T-helper 17 cell (primary cell): ENCODE measurements at regions not wholly inside any gene's neighbourhood (a gene's known extent, or its start where the extent isn't known, plus 50 kb on each side); places are given as distances from the start of the nearest gene placed in this dataset.
A peak's percentile ranks its signal among the peaks of the same experiment; 100 is the strongest.
"Not testable (repeated sequence)": the region's sequence is repeated elsewhere in the genome, so short reads cannot be mapped to it uniquely, and the experiment has no call there.

Source experiments
- ATAC-seq: fragments of 150-1000 bp; cut with Tn5 transposase; 2 replicates; pipeline ENCODE4 v1.10.0; 2021; ENCODE audit warnings: mild to moderate bottlenecking, moderate library complexity
- DNase-seq, 3 donors: peaks; one replicate each; pipeline versions ENCODE4 v3.0.0 to v3.0.0-alpha.2; 2020 to 2021
- H3K9me3 ChIP-seq: one replicate; pipeline ENCODE4 v1.7.0; 2013; ENCODE audit warnings: low read length, mild to moderate bottlenecking; ENCODE audit not compliant: control insufficient read depth, poor library complexity, severe bottlenecking
- H3K27ac Mint-ChIP-seq: one replicate; pipeline ENCODE4 v1.8.0; 2022; ENCODE audit warnings: mild to moderate bottlenecking, moderate library complexity, mixed read lengths
- H3K27me3 Mint-ChIP-seq: one replicate; pipeline ENCODE4 v1.8.0; 2022; ENCODE audit warnings: mixed read lengths
- H3K36me3 Mint-ChIP-seq: one replicate; pipeline ENCODE4 v1.8.0; 2022; ENCODE audit warnings: low read depth, mixed read lengths
- H3K4me1 Mint-ChIP-seq: one replicate; pipeline ENCODE4 v1.8.0; 2022; ENCODE audit warnings: mild to moderate bottlenecking, mixed read lengths
- H3K4me3 Mint-ChIP-seq: one replicate; pipeline ENCODE4 v1.8.0; 2022; ENCODE audit warnings: mild to moderate bottlenecking, moderate library complexity, mixed read lengths

- no peak overlapping the region for H3K4me3 Mint-ChIP-seq
- ATAC-seq (no peak), DNase-seq (no peak)
- no peaks in the 10 kb centered on the region for H3K9me3 ChIP-seq
- H3K4me1 Mint-ChIP-seq = peaks cover 3% of the 10 kb centered on the region
- no peak overlapping the region for H3K27ac Mint-ChIP-seq
- peaks cover 22% of the 10 kb centered on the region for H3K27me3 Mint-ChIP-seq
- no peaks in the 10 kb centered on the region for H3K36me3 Mint-ChIP-seq
These were observed 144.3 kb upstream of the SERTAD2 start for GRCh38 chr2:64797881-64798575.

- H3K27ac Mint-ChIP-seq = no peak overlapping the region
- no peak for ATAC-seq
- no peak overlapping the region for H3K4me3 Mint-ChIP-seq
- peaks cover 22% of the 10 kb centered on the region for H3K27me3 Mint-ChIP-seq
- peaks cover 3% of the 10 kb centered on the region for H3K4me1 Mint-ChIP-seq
- no peak for DNase-seq
- no peaks in the 10 kb centered on the region for H3K36me3 Mint-ChIP-seq
- H3K9me3 ChIP-seq = no peaks in the 10 kb centered on the region
These were observed 146.0 kb upstream of the SERTAD2 start for GRCh38 chr2:64799592-64800252.

- Mint-ChIP-seq H3K27ac (no peak overlapping the region), H3K36me3 (no peaks in the 10 kb centered on the region), H3K4me1 (peaks cover 2% of the 10 kb centered on the region), H3K4me3 (no peak overlapping the region), H3K27me3 (peaks cover 20% of the 10 kb centered on the region)
- no peak for ATAC-seq
- no peaks in the 10 kb centered on the region for H3K9me3 ChIP-seq
- DNase-seq = no peak
These were observed 150.1 kb upstream of the SERTAD2 start for GRCh38 chr2:64803776-64804175.

- Mint-ChIP-seq H3K27ac (peak overlapping the region; percentile 63), H3K36me3 (no peaks in the 10 kb centered on the region), H3K27me3 (peaks cover 18% of the 10 kb centered on the region), H3K4me3 (no peak overlapping the region), H3K4me1 (peaks cover 2% of the 10 kb centered on the region)
- no peaks in the 10 kb centered on the region for H3K9me3 ChIP-seq
- no peak for ATAC-seq
- DNase-seq = no peak
These were observed 150.9 kb upstream of the SERTAD2 start for GRCh38 chr2:64804651-64805050.

GRCh38 chr2:64807417-64807816 is 153.7 kb upstream of the SERTAD2 start:
- no peak overlapping the region for H3K4me3 Mint-ChIP-seq
- DNase-seq (no peak), ATAC-seq (no peak)
- H3K9me3 ChIP-seq = no peaks in the 10 kb centered on the region
- H3K27ac Mint-ChIP-seq = no peak overlapping the region
- peaks cover 9% of the 10 kb centered on the region for H3K4me1 Mint-ChIP-seq
- peaks cover 11% of the 10 kb centered on the region for H3K27me3 Mint-ChIP-seq
- no peaks in the 10 kb centered on the region for H3K36me3 Mint-ChIP-seq

- H3K36me3 Mint-ChIP-seq = no peaks in the 10 kb centered on the region
- DNase-seq (no peak), ATAC-seq (no peak)
- H3K4me1 Mint-ChIP-seq = peaks cover 9% of the 10 kb centered on the region
- no peaks in the 10 kb centered on the region for H3K9me3 ChIP-seq
- H3K4me3 Mint-ChIP-seq = no peak overlapping the region
- peaks cover 11% of the 10 kb centered on the region for H3K27me3 Mint-ChIP-seq
- H3K27ac Mint-ChIP-seq = no peak overlapping the region
These were observed 154.4 kb upstream of the SERTAD2 start for GRCh38 chr2:64808092-64808491.

- peaks cover 9% of the 10 kb centered on the region for H3K4me1 Mint-ChIP-seq
- no peak for DNase-seq
- no peak overlapping the region for H3K4me3 Mint-ChIP-seq
- no peaks in the 10 kb centered on the region for H3K9me3 ChIP-seq
- ATAC-seq = no peak
- no peak overlapping the region for H3K27ac Mint-ChIP-seq
- H3K27me3 Mint-ChIP-seq = peaks cover 11% of the 10 kb centered on the region
- H3K36me3 Mint-ChIP-seq = no peaks in the 10 kb centered on the region
These were observed 155.0 kb upstream of the SERTAD2 start for GRCh38 chr2:64808754-64809153.

GRCh38 chr2:64809216-64809615 is 155.5 kb upstream of the SERTAD2 start:
- Mint-ChIP-seq H3K4me3 (no peak overlapping the region), H3K27ac (no peak overlapping the region), H3K4me1 (peaks cover 9% of the 10 kb centered on the region), H3K27me3 (peaks cover 11% of the 10 kb centered on the region), H3K36me3 (no peaks in the 10 kb centered on the region)
- no peaks in the 10 kb centered on the region for H3K9me3 ChIP-seq
- DNase-seq = no peak
- no peak for ATAC-seq

GRCh38 chr2:64812285-64812684 is 158.6 kb upstream of the SERTAD2 start:
- H3K27ac Mint-ChIP-seq = no peak overlapping the region
- no peak for ATAC-seq
- H3K9me3 ChIP-seq = no peaks in the 10 kb centered on the region
- H3K36me3 Mint-ChIP-seq = no peaks in the 10 kb centered on the region
- no peaks in the 10 kb centered on the region for H3K27me3 Mint-ChIP-seq
- no peak overlapping the region for H3K4me3 Mint-ChIP-seq
- no peak for DNase-seq
- peaks cover 7% of the 10 kb centered on the region for H3K4me1 Mint-ChIP-seq

GRCh38 chr2:64814007-64814406 is 160.3 kb upstream of the SERTAD2 start:
- H3K4me1 Mint-ChIP-seq = peaks cover 10% of the 10 kb centered on the region
- H3K4me3 Mint-ChIP-seq = no peak overlapping the region
- H3K27me3 Mint-ChIP-seq = no peaks in the 10 kb centered on the region
- H3K9me3 ChIP-seq = no peaks in the 10 kb centered on the region
- H3K36me3 Mint-ChIP-seq = no peaks in the 10 kb centered on the region
- ATAC-seq (no peak), DNase-seq (no peak)
- no peak overlapping the region for H3K27ac Mint-ChIP-seq

GRCh38 chr2:64816526-64816925 is 162.8 kb upstream of the SERTAD2 start:
- H3K9me3 ChIP-seq, H3K36me3 Mint-ChIP-seq, H3K4me3 Mint-ChIP-seq, H3K27me3 Mint-ChIP-seq, DNase-seq, H3K27ac Mint-ChIP-seq, ATAC-seq: not testable (repeated sequence)
- H3K4me1 Mint-ChIP-seq = peaks cover 18% of the 10 kb centered on the region

GRCh38 chr2:64817453-64817852 is 163.7 kb upstream of the SERTAD2 start:
- ATAC-seq (no peak), DNase-seq (no peak)
- Mint-ChIP-seq H3K4me1 (peaks cover 11% of the 10 kb centered on the region), H3K27me3 (no peaks in the 10 kb centered on the region), H3K27ac (no peak overlapping the region), H3K36me3 (no peaks in the 10 kb centered on the region), H3K4me3 (no peak overlapping the region)
- no peaks in the 10 kb centered on the region for H3K9me3 ChIP-seq

- Mint-ChIP-seq H3K27ac (no peak overlapping the region), H3K4me3 (no peak overlapping the region), H3K36me3 (no peaks in the 10 kb centered on the region), H3K4me1 (peaks cover 11% of the 10 kb centered on the region), H3K27me3 (no peaks in the 10 kb centered on the region)
- DNase-seq (no peak), ATAC-seq (no peak)
- no peaks in the 10 kb centered on the region for H3K9me3 ChIP-seq
These were observed 164.9 kb upstream of the SERTAD2 start for GRCh38 chr2:64818664-64819060.

- H3K27me3 Mint-ChIP-seq = no peaks in the 10 kb centered on the region
- no peaks in the 10 kb centered on the region for H3K36me3 Mint-ChIP-seq
- DNase-seq = no peak
- H3K4me1 Mint-ChIP-seq = peaks cover 11% of the 10 kb centered on the region
- H3K27ac Mint-ChIP-seq = peak overlapping the region; percentile 90
- H3K4me3 Mint-ChIP-seq = peak overlapping the region; percentile 77
- H3K9me3 ChIP-seq = no peaks in the 10 kb centered on the region
- ATAC-seq = no peak
These were observed 165.6 kb upstream of the SERTAD2 start for GRCh38 chr2:64819361-64819760.
